Skeletal muscle tissue (tissue), 3 donors: ENCODE measurements at regions not wholly inside any gene's neighbourhood (a gene's known extent, or its start where the extent isn't known, plus 50 kb on each side); places are given as distances from the start of the nearest gene placed in this dataset.
"Not testable (repeated sequence)": the region's sequence is repeated elsewhere in the genome, so short reads cannot be mapped to it uniquely, and the experiment has no call there.

Experiments
- H3K27ac ChIP-seq: one replicate; pipeline ENCODE4 v1.7.0; 2013; ENCODE audit warnings: mild to moderate bottlenecking, low read depth, low read length, inconsistent platforms
- H3K27me3 ChIP-seq, 3 donors: one replicate each; pipeline ENCODE4 v1.7.0; 2013; ENCODE audit warnings: low read length in 3 of 3; ENCODE audit not compliant: control insufficient read depth in 3 of 3, insufficient read depth in 3 of 3
- H3K36me3 ChIP-seq, 3 donors: one replicate each; pipeline ENCODE4 v1.7.0; 2013; ENCODE audit warnings: low read length in 3 of 3; ENCODE audit not compliant: control insufficient read depth in 3 of 3, insufficient read depth in 3 of 3
- H3K4me1 ChIP-seq, 3 donors: one replicate each; pipeline ENCODE4 v1.7.0; 2013; ENCODE audit warnings: low read length in 3 of 3, mild to moderate bottlenecking in 3 of 3; ENCODE audit not compliant: control insufficient read depth in 3 of 3, insufficient read depth in 3 of 3
- H3K4me3 ChIP-seq, 3 donors: one replicate each; pipeline ENCODE4 v1.7.0; 2013; ENCODE audit warnings: low read length in 3 of 3
- H3K9ac ChIP-seq, 3 donors: one replicate each; pipeline ENCODE4 v1.7.0; 2013; ENCODE audit warnings: low read length in 3 of 3, mild to moderate bottlenecking in 3 of 3, moderate library complexity in 2 of 3, low read depth in 1 of 3
- H3K9me3 ChIP-seq, 3 donors: one replicate each; pipeline ENCODE4 v1.7.0; 2013; ENCODE audit warnings: low read length in 3 of 3; ENCODE audit not compliant: control insufficient read depth in 3 of 3
- donor health status: Osteomylitis.

DNA sequence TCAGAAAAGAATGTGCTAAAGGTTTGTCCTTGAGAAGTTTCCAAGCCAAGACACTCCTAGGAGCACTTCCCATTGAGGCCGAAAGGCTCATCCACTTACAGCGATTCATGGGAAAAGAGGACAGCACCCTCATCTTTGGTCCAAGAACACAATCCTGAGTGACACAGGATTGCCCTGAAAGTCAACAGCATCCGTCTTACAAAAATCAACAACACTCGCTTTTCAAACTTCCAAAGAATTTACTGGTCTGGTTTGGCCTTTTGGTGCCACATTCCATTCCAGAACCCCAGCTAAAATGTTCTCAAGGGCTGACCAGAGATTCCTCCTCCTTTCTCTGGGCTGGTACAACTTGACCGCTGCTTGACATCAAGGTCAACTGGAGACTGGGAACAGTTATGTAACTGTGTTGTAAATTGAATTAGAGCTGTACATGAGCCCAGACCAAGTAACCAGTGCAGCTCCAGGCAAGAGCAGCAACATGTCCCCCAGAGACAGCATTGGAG, 415.8 kb upstream of the PIK3R1 start:
- Histone ChIP-seq H3K36me3 (no peaks in the 10 kb centered on the region), H3K9me3 (no peaks in the 10 kb centered on the region), H3K4me3 (no peak overlapping the region), H3K9ac (no peak overlapping the region), H3K27ac (peak overlapping the region; percentile 58), H3K4me1 (peaks cover 3 to 6% (median 6%) of the 10 kb centered on the region in 3 donors), H3K27me3 (no peaks in the 10 kb centered on the region)

DNA sequence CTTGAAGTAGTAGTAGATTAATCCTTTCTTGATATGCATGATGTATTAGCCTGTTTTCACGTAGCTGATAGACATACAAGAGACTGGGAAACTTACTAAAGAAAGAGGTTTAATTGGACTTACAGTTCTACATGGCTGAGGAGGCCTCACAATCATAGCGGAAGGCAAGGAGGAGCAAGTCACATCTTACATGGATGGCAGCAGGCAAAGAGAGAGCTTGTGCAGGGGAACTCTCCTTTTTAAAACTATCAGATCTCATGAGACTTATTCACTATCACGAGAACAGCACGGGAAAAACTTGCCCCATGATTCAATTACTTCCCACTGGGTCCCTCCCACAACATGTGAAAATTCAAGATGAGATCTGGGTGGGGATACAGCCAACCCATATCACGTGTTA, 417.1 kb upstream of the PIK3R1 start:
- H3K9ac ChIP-seq, H3K9me3 ChIP-seq, H3K4me3 ChIP-seq, H3K27me3 ChIP-seq, H3K27ac ChIP-seq, H3K4me1 ChIP-seq, H3K36me3 ChIP-seq: not testable (repeated sequence)

DNA sequence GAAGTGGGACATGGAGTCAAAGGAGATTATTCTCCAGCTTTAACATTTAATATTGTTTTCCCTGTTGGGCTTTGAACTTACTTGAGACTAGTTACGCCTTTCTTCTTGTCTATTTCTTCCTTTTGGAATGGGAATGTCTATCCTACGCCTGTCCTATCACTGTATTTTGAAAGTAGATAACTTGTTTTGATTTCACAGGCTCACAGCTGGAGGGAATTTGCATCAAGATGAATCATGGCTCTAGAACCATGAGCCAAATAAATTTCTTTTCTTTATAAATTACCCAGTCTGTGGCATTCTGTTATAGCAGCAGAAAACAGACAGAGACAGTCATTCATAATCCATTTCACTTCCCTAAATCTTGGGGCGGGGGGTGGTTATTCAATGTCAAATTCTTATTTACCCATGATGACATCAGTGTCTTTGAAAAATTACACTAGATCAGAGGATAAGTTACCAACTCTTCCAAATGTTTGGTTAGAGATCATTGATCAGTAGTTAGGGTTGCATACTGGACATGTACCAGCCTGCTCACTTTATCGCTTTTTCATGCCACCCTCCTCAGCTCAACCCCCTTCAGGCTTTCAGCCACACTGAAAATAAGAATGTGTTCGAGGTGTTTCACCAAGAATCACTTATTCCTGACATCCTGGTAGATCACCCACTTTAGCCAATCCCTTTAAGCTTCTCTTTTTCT, 419.6 kb upstream of the PIK3R1 start:
- H3K4me1 ChIP-seq: peaks cover 3 to 6% (median 6%) of the 10 kb centered on the region in 3 donors
- no peaks in the 10 kb centered on the region for H3K9me3 ChIP-seq
- H3K36me3 ChIP-seq: no peaks in the 10 kb centered on the region
- H3K27ac ChIP-seq: no peak overlapping the region
- H3K9ac ChIP-seq: no peak overlapping the region
- no peak overlapping the region for H3K4me3 ChIP-seq
- no peaks in the 10 kb centered on the region for H3K27me3 ChIP-seq

DNA sequence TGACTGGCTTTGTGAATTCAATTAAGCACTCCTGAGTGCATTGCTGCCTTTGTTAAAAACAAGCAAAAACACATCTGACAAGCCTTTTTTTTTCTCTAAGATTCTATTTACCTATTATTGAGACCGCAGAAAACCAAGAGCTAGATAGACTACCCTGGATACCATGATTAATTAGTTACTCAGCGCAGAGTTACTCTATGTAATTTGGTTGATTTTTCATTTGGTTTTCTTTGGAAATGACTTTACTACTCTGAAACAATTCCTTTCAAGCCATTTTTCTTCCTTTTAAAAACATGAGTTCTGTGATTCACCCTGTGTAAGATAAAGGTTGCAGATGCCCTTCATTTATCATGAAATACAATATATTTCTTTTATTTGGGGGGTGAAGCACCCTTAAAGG, 421.6 kb upstream of the PIK3R1 start:
- no peak overlapping the region for H3K27ac ChIP-seq

DNA sequence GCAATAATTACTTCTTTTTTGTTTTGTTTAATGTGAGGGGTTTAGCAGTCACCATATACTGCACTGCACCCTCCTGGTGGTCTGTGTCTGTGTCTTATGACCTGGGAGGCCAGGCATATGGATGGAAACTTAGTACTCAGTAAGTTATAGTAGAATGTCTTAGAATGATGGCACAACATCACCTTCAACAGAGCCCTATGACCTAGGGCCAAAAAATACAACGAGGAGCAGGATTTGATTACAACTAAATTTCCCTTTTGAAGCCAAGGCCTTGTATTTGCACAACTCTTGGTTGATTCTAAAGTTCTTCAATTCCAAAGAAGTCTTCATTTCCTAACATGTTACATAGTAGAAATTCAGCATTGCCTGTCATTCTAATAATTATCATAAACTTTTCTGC, 422.1 kb upstream of the PIK3R1 start:
- H3K36me3 ChIP-seq: no peaks in the 10 kb centered on the region
- H3K4me3 ChIP-seq: no peak overlapping the region
- H3K9me3 ChIP-seq: no peaks in the 10 kb centered on the region
- H3K27ac ChIP-seq: no peak overlapping the region
- H3K4me1 ChIP-seq: no peaks in the 10 kb centered on the region
- no peak overlapping the region for H3K9ac ChIP-seq
- H3K27me3 ChIP-seq: no peaks in the 10 kb centered on the region

More for the DNA sequence above, 421.6 kb upstream of the PIK3R1 start:
- H3K4me3 ChIP-seq: no peak overlapping the region
- H3K36me3 ChIP-seq: no peaks in the 10 kb centered on the region
- no peaks in the 10 kb centered on the region for H3K4me1 ChIP-seq
- H3K27me3 ChIP-seq: no peaks in the 10 kb centered on the region
- H3K9ac ChIP-seq: no peak overlapping the region
- H3K9me3 ChIP-seq: no peaks in the 10 kb centered on the region

DNA sequence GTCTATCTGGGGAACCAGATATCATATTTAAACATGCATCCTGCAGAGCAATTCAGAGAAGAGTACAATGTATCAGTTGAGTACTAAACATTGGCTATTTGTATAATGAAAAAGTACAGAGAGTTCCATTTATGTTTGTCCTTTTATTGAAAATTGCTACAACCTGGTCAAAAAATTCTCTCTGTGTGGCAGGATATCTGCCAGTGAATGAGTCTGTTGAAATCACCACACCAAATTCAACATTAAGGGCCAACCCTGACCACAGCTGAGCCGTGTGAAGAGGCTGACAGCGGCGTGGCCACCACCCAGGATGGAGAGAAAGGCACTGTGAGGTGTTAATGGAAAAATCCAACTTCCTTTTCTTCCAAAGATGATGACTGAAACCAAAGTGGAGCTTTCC, 422.7 kb upstream of the PIK3R1 start:
- no peak overlapping the region for H3K4me3 ChIP-seq
- no peaks in the 10 kb centered on the region for H3K36me3 ChIP-seq
- no peak overlapping the region for H3K9ac ChIP-seq
- H3K27ac ChIP-seq: no peak overlapping the region
- H3K27me3 ChIP-seq: no peaks in the 10 kb centered on the region
- H3K4me1 ChIP-seq: no peaks in the 10 kb centered on the region
- no peaks in the 10 kb centered on the region for H3K9me3 ChIP-seq

DNA sequence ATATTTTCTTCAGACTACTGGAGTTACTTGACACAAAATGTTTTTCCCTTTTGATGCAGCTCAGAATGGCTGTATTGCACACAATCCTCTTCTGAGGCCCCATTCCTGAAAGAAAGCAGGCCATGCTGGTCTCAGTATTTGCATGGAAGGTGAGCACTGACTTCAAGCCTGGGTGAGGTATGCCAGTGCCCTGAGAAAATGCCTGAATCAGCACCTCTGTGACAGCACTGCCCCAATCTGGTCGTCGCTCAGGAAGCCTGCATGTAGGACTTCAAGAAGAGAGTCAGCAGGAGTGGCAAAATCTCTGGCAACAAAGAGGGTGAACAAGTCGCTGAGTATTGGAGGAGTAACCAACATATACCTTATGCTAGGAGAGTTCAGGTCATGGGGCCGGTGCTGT, 425.2 kb upstream of the PIK3R1 start:
- Histone ChIP-seq H3K9me3 (no peaks in the 10 kb centered on the region), H3K36me3 (no peaks in the 10 kb centered on the region), H3K27ac (no peak overlapping the region), H3K9ac (no peak overlapping the region), H3K4me1 (no peaks in the 10 kb centered on the region), H3K27me3 (no peaks in the 10 kb centered on the region), H3K4me3 (no peak overlapping the region)

DNA sequence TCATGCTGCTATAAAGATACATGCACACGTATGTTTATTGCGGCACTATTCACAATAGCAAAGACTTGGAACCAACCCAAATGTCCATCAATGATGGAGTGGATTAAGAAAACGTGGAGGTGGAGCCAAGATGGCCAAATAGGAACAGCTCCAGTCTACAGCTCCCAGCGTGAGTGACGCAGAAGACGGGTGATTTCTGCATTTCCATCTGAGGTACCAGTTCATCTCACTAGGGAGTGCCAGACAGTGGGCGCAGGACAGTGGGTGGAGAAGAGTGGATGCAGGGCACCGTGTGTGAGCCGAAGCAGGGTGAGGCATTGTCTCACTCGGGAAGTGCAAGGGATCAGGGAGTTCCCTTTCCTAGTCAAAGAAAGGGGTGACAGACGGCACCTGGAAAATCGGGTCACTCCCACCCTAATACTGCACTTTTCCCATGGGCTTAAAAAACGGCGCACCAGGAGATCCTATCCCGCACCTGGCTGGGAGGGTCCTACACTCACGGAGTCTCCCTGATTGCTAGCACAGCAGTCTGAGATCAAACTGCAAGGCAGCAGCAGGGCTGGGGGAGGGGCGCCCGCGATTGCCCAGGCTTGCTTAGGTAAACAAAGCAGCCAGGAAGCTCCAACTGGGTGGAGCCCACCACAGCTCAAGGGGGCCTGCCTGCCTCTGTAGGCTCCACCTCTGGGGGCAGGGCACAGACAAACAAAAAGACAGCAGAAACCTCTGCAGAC, 435.5 kb upstream of the PIK3R1 start:
- not testable (repeated sequence) for H3K27me3 ChIP-seq, H3K4me1 ChIP-seq, H3K9ac ChIP-seq, H3K9me3 ChIP-seq, H3K36me3 ChIP-seq, H3K27ac ChIP-seq, H3K4me3 ChIP-seq

DNA sequence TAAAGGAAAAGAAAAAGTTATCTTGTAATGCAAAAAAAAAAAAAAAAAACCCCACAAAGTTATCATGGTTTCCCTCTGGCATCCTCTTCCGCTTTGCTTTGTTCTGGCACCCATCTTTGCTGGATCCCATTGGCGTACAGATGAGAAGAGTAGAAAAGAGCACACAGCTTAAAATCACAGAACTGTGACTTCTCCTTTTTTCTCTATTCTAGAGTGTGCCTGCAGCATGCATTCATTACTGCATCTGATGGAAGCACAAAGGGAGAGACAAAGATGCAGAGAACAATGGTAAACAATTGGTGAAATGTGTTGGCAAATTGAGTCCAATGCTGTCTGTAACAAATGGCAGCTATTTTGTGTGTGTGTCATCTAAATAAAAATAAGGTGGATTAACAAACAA, 440.8 kb upstream of the PIK3R1 start:
- no peaks in the 10 kb centered on the region for H3K36me3 ChIP-seq
- no peak overlapping the region for H3K9ac ChIP-seq
- H3K27ac ChIP-seq: no peak overlapping the region
- H3K4me1 ChIP-seq: peaks cover 5 to 14% (median 5%) of the 10 kb centered on the region in 3 donors
- H3K27me3 ChIP-seq: no peaks in the 10 kb centered on the region
- no peak overlapping the region for H3K4me3 ChIP-seq
- no peaks in the 10 kb centered on the region for H3K9me3 ChIP-seq

DNA sequence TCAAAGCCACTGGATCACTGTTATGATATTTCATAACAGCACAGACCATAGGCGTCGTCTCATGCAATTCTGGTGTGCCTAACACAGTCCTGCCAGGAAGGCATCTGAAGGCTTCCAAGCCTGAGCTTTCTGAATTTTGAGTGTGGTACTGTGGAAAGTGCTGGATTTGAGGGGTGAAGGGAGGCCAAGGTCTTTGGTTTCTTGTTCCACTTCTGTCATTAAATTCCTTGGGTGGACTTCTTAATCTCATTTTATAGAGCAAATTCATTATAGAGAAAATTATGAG, 441.3 kb upstream of the PIK3R1 start:
- no peak overlapping the region for H3K27ac ChIP-seq
- no peaks in the 10 kb centered on the region for H3K27me3 ChIP-seq
- peaks cover 5 to 14% (median 5%) of the 10 kb centered on the region in 3 donors for H3K4me1 ChIP-seq
- no peaks in the 10 kb centered on the region for H3K36me3 ChIP-seq
- H3K9ac ChIP-seq: no peak overlapping the region
- no peaks in the 10 kb centered on the region for H3K9me3 ChIP-seq
- H3K4me3 ChIP-seq: no peak overlapping the region
